SK-N-DZ (cell line): ENCODE measurements at regions not wholly inside any gene's neighbourhood (a gene's known extent, or its start where the extent isn't known, plus 50 kb on each side); places are given as distances from the start of the nearest gene placed in this dataset.

Experiments
- DNase-seq: peaks from one replicate; pipeline ENCODE4 v3.0.0-alpha.2; 2015; ENCODE audit warnings: low spot score

GRCh38 chr18:45260125-45260524 is 355.2 kb upstream of the SLC14A2 start:
- DNase-seq: no peak

DNA sequence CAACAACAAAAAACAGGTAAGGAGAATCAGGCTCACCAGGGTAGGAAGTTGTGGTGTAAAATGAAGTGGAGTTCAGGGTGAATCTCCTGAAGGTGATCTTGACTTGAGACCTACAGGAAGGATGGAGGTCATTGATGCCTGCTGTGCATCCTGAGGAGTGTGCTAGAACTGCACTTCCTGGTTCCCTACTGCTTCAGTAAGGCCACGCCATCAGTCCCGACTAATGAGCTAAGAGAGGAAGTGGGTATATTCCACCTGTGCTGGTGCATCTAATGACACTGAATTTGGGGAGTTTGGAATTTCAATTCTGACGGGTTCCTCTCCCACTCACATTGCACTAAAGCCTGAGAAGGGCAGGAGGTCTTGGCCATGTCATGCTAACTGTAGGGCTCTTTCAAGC is 349.3 kb upstream of the SLC14A2 start:
- no peak for DNase-seq

DNA sequence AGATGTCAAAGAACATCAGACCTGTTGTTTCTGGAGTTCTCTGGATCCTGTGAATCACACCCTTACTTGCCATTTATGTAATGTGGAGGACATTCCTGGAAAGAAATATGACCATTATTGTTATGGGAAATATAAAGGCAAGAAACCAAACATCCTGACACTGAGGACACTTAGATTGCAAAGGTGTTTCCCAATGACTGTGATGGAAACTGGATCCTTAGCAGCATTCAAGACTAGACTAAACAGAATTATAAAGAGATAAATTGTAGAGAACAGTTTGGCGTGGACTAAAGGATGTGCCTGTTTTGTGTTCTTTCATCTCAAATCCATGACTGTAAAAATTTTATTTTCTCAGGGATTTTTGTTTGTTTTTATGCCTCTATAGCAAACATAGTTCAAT is 347.7 kb upstream of the SLC14A2 start:
- no peak for DNase-seq

DNA sequence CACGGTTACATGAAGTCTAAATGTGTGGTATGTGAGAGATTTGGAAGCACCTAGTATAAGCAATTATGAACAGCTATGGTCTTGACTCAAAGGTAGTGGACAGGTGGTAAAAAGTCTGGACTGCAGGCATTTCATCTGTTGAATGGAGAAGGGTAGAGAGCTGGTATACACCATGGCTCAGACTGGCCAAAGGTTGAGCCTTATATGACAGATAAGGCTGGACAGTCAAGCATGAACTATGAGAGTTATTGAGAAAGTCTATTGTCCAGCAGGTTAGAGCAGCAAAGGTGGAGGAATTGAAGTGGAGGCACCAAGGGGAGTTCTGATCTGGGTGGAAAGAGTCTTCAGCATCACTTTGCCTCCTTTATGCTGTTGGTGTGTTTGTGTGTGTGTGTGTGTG is 346.7 kb upstream of the SLC14A2 start:
- no peak for DNase-seq

DNA sequence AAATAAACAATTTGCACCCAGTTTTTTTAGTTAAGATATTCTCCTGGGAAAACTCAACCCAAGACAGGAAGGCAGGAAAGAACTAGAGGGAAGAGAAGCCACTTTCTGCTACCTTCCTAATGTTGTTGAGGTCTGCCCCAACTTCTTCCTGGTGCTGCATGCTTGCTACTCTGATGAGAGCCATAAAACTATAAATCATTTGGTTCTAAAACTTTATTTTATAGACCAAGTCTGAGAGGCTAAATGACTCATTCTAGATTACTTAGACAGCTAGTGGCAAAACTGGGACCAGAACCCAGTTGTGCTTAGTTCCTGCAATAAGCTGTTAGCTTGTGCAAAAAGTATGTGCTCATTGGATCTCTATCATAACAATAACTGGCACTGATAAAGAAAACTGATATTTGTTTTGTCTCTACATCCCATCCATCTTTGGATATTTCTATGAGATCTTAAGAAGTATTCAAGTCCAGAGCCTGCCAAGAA is 344.9 kb upstream of the SLC14A2 start:
- DNase-seq: no peak

DNA sequence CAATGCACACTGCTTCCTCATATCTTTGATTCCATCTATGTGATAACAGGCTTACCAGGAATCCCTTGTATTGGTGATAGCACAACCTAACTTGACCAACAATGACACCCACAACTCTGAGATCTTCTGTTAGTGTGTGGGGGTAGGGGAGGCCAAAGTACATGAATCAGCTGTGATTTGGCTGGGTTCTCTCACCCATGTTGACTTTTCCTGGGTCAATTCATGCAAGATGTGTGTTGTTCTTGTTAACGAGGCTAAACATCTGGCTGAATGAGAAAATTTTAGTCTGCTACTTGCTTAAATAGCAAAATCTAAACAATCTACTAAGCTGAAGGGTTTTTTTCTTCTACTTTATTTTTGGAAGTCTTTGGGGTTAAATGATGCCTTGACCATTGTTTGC is 341.2 kb upstream of the SLC14A2 start:
- no peak for DNase-seq

DNA sequence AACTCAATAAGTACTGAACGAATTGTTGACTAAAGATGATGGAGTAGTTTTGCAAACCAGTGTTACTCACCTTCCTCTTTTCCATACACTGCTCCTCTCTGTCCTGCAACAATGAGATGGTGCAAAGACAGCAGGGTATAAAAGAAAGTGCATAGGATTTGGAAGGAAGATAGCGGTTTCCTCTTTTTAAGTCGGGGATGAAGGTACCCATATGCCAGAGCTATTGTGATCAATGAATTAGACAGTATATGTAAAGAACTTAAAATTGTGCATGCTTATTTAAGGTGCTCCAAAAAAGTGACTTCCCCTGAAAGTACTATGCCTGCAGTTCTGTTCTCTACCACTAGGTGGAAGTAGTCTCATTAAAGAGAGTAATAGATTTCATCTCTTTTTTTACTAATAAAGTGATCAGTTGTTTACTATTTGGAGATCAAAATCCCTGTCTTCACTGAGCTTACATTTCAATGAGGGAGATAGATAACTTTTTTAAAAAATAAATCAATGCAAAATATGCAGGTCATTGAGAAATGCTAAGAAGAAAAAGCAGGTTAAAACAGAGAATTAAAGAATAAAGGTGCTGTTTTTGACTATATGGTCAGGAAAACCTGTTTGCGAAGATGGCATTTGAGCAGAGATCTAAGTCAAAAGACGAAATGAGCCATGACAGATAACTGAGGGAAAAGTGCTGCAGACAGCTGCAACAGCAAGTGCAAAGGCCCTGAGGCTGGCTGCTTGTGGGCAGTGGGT is 339.7 kb upstream of the SLC14A2 start:
- DNase-seq: no peak

- DNase-seq: no peak
Measured at GRCh38 chr18:45276878-45277277, 338.4 kb upstream of the SLC14A2 start.

GRCh38 chr18:45277908-45278307 is 337.4 kb upstream of the SLC14A2 start:
- no peak for DNase-seq

DNA sequence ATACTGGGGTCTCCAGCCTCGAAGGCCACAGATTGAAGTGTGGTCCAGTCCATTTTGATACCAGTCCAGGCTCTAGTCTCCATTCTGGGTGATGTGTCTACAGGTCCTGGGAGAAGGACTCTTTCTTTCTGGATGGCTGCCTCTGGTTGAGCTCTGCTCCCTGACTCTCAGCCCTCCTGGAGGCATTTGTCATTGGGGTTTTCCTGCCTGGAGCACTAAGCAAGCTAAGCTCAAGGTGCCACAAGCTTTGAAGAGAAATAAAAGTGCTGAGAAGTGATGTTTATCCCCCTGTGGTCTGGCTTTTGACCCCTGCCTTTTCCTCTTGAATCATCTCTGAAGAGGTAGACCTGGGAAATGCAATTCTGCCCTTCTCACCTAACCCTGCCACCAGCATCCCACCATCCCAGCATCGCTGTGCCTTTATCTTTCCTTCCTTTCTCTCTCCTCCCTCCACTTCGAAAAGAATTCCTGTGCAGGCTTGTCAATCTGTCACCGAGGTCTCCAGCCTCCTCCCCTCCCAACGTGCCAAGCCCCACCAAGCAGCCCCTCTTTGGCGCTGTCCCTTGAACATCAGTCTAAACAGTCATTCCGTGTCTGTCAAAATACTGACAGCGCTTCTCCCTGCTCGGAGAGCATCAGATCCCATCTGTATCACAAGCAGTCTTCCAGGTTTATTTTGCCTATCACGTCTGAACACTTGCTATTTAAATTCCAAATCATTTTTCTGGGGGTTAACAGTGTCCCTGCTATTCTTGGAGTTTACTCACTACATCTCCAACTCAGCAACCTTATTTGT is 334.6 kb upstream of the SLC14A2 start:
- DNase-seq: no peak

- no peak for DNase-seq
Measured at GRCh38 chr18:45282101-45282812, 333.0 kb upstream of the SLC14A2 start.

DNA sequence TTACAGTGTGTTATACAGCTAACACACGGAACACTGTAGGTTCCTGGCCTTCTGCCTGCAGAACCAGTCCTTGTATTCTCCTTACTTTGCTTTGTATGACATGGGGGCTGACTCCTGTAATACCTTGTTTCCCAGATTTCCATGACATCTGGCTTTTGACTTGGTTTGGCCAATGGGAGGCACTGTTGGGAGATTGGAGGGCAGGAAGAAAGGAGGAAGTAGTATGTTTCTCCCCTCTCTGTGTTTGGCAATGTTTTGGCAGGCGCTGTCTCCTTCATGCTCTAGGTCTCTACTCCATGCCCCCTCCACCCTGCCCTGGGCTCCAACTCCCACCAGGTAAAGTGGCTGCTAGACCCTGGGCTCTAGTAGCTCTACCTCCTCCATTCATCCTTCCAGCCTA is 331.1 kb upstream of the SLC14A2 start:
- no peak for DNase-seq

DNA sequence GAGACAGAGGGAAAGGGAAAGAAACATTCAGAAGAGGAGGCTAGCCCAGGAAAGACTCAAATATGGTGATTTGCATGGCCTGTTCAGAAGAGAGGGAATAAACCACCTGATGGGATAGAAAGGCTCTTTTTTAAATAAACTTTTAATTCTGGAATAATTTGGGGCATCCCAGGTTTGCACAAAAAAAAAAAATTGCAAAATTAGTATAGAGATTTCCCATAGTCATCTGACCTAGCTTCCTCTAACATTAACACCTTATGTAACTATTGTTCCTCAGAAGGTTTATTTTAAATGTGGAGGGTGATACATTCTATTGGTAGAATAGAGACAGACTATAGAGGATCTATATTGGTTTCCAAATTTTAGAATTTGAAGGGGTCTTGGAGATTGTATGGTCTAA is 330.4 kb upstream of the SLC14A2 start:
- no peak for DNase-seq

- no peak for DNase-seq
Measured at GRCh38 chr18:45285251-45285650, 330.0 kb upstream of the SLC14A2 start.

GRCh38 chr18:45286431-45286830 is 328.8 kb upstream of the SLC14A2 start:
- no peak for DNase-seq

GRCh38 chr18:45287531-45287930 is 327.7 kb upstream of the SLC14A2 start:
- DNase-seq: no peak

DNA sequence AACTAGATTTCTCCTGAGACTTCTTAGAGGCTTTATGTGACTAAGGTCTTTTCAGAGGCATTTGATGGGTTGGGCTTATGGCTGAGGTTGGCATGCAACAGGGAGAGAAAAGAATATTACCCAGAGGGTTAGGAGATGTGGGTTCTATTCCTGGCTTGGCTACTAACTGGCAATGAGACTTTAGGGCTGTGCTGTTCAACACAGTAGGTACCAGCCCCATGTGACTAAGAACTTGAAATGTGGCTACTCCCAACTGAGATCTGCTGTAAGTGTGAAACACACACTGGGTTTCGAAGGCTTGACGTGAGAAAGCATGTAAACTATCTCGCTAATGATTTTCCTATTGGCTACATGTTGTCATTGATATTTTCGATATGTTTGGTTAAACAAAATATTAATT is 324.9 kb upstream of the SLC14A2 start:
- no peak for DNase-seq

GRCh38 chr18:45291621-45292615 is 323.4 kb upstream of the SLC14A2 start:
- DNase-seq: peak; percentile 56

DNA sequence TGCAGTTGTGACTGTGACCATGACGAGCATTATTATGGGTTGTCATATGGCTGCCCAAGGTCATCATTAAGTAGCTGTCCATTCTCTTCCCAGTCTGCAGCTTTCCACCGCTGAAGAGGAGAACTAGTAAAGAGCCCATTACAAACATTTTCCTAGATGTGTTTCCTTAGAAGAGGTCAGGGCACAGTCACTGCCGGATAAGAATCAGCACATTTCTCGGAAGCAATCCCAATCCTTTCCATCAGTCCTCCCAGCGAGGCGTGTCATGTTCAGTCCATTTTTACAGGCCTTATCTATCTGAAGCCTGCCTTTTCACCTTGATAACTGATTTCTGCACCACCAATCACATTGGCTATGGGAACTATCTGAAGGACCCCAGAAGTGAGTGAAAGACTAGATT is 319.9 kb upstream of the SLC14A2 start:
- peak; percentile 27 for DNase-seq

GRCh38 chr18:45298986-45299385 is 316.3 kb upstream of the SLC14A2 start:
- DNase-seq: no peak

DNA sequence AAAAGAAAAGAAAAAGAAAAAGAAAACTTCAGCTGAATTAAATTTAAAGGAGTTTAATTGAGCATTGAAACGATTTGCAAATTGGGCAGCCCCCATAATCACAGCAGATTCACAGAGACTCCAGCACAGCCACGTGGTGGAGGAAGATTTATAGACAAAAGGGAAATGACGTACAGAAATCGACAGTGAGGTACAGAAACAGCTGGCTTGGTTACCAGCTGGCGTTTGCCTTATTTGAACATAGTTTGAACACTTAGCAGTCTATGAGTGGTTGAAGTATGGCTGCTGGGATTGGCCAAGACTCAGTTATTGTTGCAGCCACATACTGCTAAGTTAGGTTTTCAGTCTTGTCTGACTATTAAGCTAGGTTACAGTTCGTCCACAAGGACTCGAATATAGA is 312.2 kb upstream of the SLC14A2 start:
- no peak for DNase-seq
